Smooth muscle cell (in vitro differentiated cells): ENCODE measurements at regions not wholly inside any gene's neighbourhood (a gene's known extent, or its start where the extent isn't known, plus 50 kb on each side); places are given as distances from the start of the nearest gene placed in this dataset.

ENCODE experiments used
- DNase-seq: peaks from one replicate; lab custom pipeline; 2025; ENCODE audit not compliant: unreplicated experiment; lab: John Stamatoyannopoulos, UW
- H2AFZ ChIP-seq: fragments of 200-600 bp; sonication (generic); 2 replicates; pipeline ENCODE4 v1.6.0; 2016; ENCODE audit warnings: antibody characterized with exemption, low read depth, mild to moderate bottlenecking
- H3F3A ChIP-seq: fragments of 200-600 bp; sonication (generic); 2 replicates; pipeline ENCODE4 v1.6.0; 2017; ENCODE audit warnings: antibody characterized with exemption, low read depth
- H3K27ac ChIP-seq: fragments of 200-600 bp; sonication (generic); 2 replicates; pipeline ENCODE4 v1.5.1; 2016; ENCODE audit warnings: low read depth, mild to moderate bottlenecking
- H3K27me3 ChIP-seq: fragments of 200-600 bp; sonication (generic); 2 replicates; pipeline ENCODE4 v1.6.1; 2016; ENCODE audit warnings: low read depth, mild to moderate bottlenecking
- H3K36me3 ChIP-seq: fragments of 200-600 bp; sonication (generic); 2 replicates; pipeline ENCODE4 v1.5.1; 2016; ENCODE audit warnings: low read depth
- H3K4me1 ChIP-seq: fragments of 200-600 bp; sonication (generic); 2 replicates; pipeline ENCODE4 v1.5.1; 2016; ENCODE audit warnings: low read depth
- H3K4me2 ChIP-seq: fragments of 200-600 bp; sonication (generic); 2 replicates; pipeline ENCODE4 v1.6.0; 2016; ENCODE audit warnings: mild to moderate bottlenecking
- H3K4me3 ChIP-seq: fragments of 200-600 bp; sonication (generic); 2 replicates; pipeline ENCODE4 v1.5.1; 2016; ENCODE audit warnings: mild to moderate bottlenecking
- H3K79me2 ChIP-seq: fragments of 200-600 bp; sonication (generic); 2 replicates; pipeline ENCODE4 v1.6.0; 2016; ENCODE audit warnings: low read depth, mild to moderate bottlenecking
- H3K9ac ChIP-seq: fragments of 200-600 bp; sonication (generic); 2 replicates; pipeline ENCODE4 v1.6.0; 2016; ENCODE audit warnings: low read depth
- H3K9me3 ChIP-seq: fragments of 200-600 bp; sonication (generic); replicated peaks from 2 replicates; pipeline ENCODE4 v1.5.1; 2016; ENCODE audit warnings: low read depth
- H4K20me1 ChIP-seq: fragments of 200-600 bp; sonication (generic); 2 replicates; pipeline ENCODE4 v1.6.0; 2016; ENCODE audit warnings: low read depth
- WGBS: methylation state at CpG from one replicate; pipeline ENCODE4 v1.1.7; 2016; ENCODE audit warnings: low lambda C conversion rate; 5-methylcytosine and 5-hydroxymethylcytosine counted together
- TF ChIP-seq, protein P1 (sequence below): fragments of 200-600 bp; sonication (generic); IDR thresholded peaks from 2 replicates; pipeline ENCODE4 v1.5.1; 2017; ENCODE audit warnings: borderline replicate concordance, mild to moderate bottlenecking, antibody characterized with exemption; ENCODE audit not compliant: insufficient read depth, poor library complexity, severe bottlenecking

DNA sequence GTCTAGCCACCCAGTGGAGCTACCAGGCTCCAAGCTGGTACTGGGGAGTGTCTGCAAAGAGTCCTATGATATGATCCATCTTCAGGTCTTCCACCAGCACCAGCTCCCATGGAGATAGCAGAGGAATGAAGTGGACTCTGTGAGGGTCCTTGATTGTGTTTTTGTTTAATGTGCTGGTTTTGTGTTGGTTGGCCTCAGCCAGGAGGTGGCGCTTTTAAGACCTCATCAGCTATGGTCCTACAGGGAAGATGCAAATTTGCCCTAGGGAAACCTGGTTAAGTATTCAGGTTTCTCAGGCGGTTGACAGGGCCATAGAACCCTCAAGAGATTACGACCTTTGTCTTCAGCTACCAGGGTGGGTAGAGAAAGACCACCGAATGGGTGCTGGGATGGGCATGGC lies 1141.1 kb downstream of the STIM2 start:
- TF ChIP-seq, protein P1, sequence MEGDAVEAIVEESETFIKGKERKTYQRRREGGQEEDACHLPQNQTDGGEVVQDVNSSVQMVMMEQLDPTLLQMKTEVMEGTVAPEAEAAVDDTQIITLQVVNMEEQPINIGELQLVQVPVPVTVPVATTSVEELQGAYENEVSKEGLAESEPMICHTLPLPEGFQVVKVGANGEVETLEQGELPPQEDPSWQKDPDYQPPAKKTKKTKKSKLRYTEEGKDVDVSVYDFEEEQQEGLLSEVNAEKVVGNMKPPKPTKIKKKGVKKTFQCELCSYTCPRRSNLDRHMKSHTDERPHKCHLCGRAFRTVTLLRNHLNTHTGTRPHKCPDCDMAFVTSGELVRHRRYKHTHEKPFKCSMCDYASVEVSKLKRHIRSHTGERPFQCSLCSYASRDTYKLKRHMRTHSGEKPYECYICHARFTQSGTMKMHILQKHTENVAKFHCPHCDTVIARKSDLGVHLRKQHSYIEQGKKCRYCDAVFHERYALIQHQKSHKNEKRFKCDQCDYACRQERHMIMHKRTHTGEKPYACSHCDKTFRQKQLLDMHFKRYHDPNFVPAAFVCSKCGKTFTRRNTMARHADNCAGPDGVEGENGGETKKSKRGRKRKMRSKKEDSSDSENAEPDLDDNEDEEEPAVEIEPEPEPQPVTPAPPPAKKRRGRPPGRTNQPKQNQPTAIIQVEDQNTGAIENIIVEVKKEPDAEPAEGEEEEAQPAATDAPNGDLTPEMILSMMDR = no peak
- Histone ChIP-seq H3K4me3 (no peak overlapping the region), H3K36me3 (no peaks in the 10 kb centered on the region), H2AFZ (no peak overlapping the region), H3K4me2 (no peak overlapping the region), H3K79me2 (no peaks in the 10 kb centered on the region), H3K9me3 (no peaks in the 10 kb centered on the region), H3K27me3 (no peaks in the 10 kb centered on the region), H3F3A (no peaks in the 10 kb centered on the region), H3K4me1 (peaks cover 5% of the 10 kb centered on the region), H3K27ac (no peak overlapping the region), H4K20me1 (no peaks in the 10 kb centered on the region), H3K9ac (no peak overlapping the region)
- WGBS = 89% methylated on average over 4 of the region's 4 CpGs
- DNase-seq = no peak

DNA sequence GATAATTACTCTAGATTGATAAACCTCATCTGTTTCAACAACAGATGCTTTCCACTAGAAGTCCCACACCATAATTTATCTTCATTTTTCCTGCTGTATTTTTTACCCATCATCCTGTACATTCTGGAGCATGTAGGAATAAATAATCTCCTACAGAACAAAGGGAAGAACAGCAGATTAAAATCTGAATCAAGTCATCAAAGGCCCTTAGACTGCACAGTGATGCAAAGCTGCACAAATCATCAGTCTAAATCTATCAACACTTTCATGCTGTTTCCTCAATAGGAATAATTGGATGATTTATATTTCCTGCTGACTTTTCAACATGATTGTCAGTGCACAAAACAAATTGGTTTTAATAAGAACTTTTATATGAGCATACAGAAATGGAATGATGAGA lies 1143.9 kb downstream of the STIM2 start:
- no peaks in the 10 kb centered on the region for H3F3A ChIP-seq
- no peak overlapping the region for H3K27ac ChIP-seq
- no peak overlapping the region for H2AFZ ChIP-seq
- no peaks in the 10 kb centered on the region for H4K20me1 ChIP-seq
- H3K79me2 ChIP-seq = no peaks in the 10 kb centered on the region
- H3K27me3 ChIP-seq = no peaks in the 10 kb centered on the region
- H3K4me1 ChIP-seq = peaks cover 5% of the 10 kb centered on the region
- DNase-seq = no peak
- TF ChIP-seq, protein P1 = no peak
- no peak overlapping the region for H3K4me2 ChIP-seq
- H3K9ac ChIP-seq = no peak overlapping the region
- no peaks in the 10 kb centered on the region for H3K9me3 ChIP-seq
- H3K36me3 ChIP-seq = no peaks in the 10 kb centered on the region
- H3K4me3 ChIP-seq = no peak overlapping the region

DNA sequence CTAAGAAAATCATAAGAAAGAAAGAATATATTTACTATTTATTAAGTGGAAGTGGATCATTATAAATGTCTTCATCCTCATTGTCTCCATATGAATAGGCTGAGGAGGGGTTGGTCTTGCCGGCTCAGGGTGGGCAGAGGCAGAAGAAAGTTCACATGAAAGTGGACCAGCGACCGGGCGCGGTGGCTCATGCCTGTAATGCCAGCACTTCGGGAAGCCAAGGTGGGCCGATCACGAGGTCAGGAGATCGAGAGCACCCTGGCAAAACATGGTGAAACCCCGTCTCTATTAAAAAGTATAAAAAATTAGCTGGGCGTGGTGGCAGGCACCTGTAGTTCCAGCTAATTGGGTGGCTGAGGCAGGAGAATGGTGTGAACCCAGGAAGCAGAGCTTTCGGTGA lies 1145.4 kb downstream of the STIM2 start:
- Histone ChIP-seq H3K27ac (no peak overlapping the region), H3K9me3 (no peaks in the 10 kb centered on the region), H3K9ac (no peak overlapping the region), H3K4me1 (peaks cover 5% of the 10 kb centered on the region), H3K27me3 (no peaks in the 10 kb centered on the region), H3F3A (no peaks in the 10 kb centered on the region), H4K20me1 (no peaks in the 10 kb centered on the region), H3K79me2 (no peaks in the 10 kb centered on the region), H3K36me3 (no peaks in the 10 kb centered on the region), H3K4me3 (no peak overlapping the region), H3K4me2 (no peak overlapping the region), H2AFZ (no peak overlapping the region)
- 98% methylated on average over 12 of the region's 12 CpGs for WGBS
- TF ChIP-seq, protein P1 = no peak
- no peak for DNase-seq

- Histone ChIP-seq H2AFZ (no peak overlapping the region), H3K36me3 (no peaks in the 10 kb centered on the region), H3K9ac (no peak overlapping the region), H3F3A (no peaks in the 10 kb centered on the region), H3K27ac (no peak overlapping the region), H4K20me1 (no peaks in the 10 kb centered on the region), H3K27me3 (no peaks in the 10 kb centered on the region), H3K9me3 (no peaks in the 10 kb centered on the region), H3K4me2 (no peak overlapping the region), H3K4me1 (peaks cover 5% of the 10 kb centered on the region), H3K79me2 (no peaks in the 10 kb centered on the region), H3K4me3 (no peak overlapping the region)
- 69% methylated on average over 4 of the region's 4 CpGs for WGBS
- TF ChIP-seq, protein P1 = no peak
- no peak for DNase-seq
These were observed 1147.1 kb downstream of the STIM2 start for GRCh38 chr4:28007693-28008092.
